ENCODE measurements at regions not wholly inside any gene's neighbourhood (a gene's known extent, or its start where the extent isn't known, plus 50 kb on each side); places are given as distances from the start of the nearest gene placed in this dataset.

DNA sequence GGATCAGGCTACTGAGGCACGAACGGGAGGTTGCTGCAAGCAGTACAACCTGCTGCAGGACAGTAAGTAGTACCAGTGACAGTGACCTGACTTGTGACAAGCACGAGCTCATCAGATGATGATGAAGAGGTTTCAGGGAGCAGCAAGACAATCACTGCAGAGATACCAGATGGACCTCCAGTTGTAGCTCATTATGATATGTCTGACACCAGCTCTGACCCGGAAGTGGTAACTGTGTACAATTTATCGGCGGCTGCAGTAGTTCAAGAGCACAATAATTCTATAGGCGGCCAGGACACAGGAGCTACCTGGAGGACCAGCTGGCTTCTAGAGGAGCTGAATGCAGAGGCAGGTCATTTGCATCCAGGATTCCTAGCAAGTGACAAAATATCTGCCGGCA is 64.0 kb upstream of the GULP1 start:
- no peak for DNase-seq (ENCODE audit: low read depth)
- TF ChIP-seq, protein P1, sequence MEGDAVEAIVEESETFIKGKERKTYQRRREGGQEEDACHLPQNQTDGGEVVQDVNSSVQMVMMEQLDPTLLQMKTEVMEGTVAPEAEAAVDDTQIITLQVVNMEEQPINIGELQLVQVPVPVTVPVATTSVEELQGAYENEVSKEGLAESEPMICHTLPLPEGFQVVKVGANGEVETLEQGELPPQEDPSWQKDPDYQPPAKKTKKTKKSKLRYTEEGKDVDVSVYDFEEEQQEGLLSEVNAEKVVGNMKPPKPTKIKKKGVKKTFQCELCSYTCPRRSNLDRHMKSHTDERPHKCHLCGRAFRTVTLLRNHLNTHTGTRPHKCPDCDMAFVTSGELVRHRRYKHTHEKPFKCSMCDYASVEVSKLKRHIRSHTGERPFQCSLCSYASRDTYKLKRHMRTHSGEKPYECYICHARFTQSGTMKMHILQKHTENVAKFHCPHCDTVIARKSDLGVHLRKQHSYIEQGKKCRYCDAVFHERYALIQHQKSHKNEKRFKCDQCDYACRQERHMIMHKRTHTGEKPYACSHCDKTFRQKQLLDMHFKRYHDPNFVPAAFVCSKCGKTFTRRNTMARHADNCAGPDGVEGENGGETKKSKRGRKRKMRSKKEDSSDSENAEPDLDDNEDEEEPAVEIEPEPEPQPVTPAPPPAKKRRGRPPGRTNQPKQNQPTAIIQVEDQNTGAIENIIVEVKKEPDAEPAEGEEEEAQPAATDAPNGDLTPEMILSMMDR (IDR thresholded peaks at IDR 0.05; ENCODE audit: insufficient read depth, low read depth, low read length, missing control alignments) = no peak
- H3K4me3 ChIP-seq (ENCODE audit: low read length) = no peak overlapping the region

DNA sequence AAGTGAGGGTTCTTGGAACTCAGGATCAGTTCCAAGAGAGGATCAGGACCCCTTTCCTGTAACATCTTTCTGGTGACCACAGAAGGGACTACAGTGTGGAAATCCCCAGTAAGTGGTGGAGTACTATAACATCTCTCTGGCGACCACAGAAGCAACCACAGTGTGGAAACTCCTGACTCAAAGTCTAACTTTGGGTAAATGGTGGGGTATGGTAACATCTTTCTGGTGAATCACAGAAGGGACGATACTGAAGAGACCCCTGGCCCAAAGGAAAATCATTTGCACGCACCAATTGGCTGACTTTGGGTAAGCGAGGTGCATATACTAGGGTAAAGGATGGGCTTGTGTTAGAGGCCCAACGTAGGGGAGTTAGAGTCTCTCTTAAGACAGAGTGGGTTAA is 56.3 kb upstream of the GULP1 start:
- H3K4me3 ChIP-seq (ENCODE audit: low read length) = no peak overlapping the region
- TF ChIP-seq, protein P1 (IDR thresholded peaks at IDR 0.05; ENCODE audit: insufficient read depth, low read depth, low read length, missing control alignments) = no peak
- DNase-seq (ENCODE audit: low read depth) = no peak

DNA sequence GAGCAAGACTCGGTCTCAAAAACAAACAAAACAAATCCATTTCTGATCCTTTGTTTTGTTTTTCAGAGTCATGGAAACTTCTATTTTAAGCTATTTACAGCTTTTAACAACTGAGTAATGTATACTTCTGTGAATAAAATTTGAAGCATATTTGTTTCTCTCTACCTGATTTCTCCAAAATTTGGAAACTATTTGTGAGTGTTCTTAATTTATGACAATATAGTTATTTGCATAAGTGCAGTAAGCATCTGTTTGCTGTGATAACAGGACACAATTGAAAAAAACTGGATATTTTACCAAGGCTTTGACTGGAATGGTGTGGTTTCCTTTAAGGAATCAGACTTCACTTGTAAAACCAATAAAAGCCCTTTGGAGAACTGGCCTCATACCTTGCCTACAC is 53.3 kb upstream of the GULP1 start:
- no peak for DNase-seq (ENCODE audit: low read depth)
- H3K4me3 ChIP-seq (ENCODE audit: low read length) = no peak overlapping the region
- TF ChIP-seq, protein P1 (IDR thresholded peaks at IDR 0.05; ENCODE audit: insufficient read depth, low read depth, low read length, missing control alignments) = no peak
